Lower leg skin (tissue), 3 donors: ENCODE measurements at regions not wholly inside any gene's neighbourhood (a gene's known extent, or its start where the extent isn't known, plus 50 kb on each side); places are given as distances from the start of the nearest gene placed in this dataset.

Experiments used
- CTCF ChIP-seq, 3 donors: fragments of 450-650 bp; IDR thresholded peaks; one replicate each; pipeline ENCODE4 v1.5.1; 2016; ENCODE audit warnings: antibody characterized with exemption in 3 of 3, mild to moderate bottlenecking in 3 of 3, moderate library complexity in 2 of 3
- POLR2A ChIP-seq, 2 donors: fragments of 450-650 bp; IDR thresholded peaks; one replicate each; pipeline ENCODE4 v1.6.1; 2016 to 2017; ENCODE audit warnings: antibody characterized with exemption in 2 of 2, mild to moderate bottlenecking in 1 of 2, moderate library complexity in 1 of 2

- TF ChIP-seq CTCF (IDR thresholded peaks at IDR 0.05) (no peak), POLR2A (IDR thresholded peaks at IDR 0.05) (no peak)
These were observed 1146.7 kb downstream of the TYW1 start for GRCh38 chr7:68143345-68143744.
